Neuronal stem cell (in vitro differentiated cells): ENCODE measurements at regions not wholly inside any gene's neighbourhood (a gene's known extent, or its start where the extent isn't known, plus 50 kb on each side); places are given as distances from the start of the nearest gene placed in this dataset.

Experiments
- DNase-seq: peaks from one replicate; pipeline ENCODE4 v3.0.0-alpha.2; 2013; ENCODE audit warnings: low spot score
- H2AFZ ChIP-seq: one replicate; pipeline ENCODE4 v1.6.1; 2013; ENCODE audit warnings: mild to moderate bottlenecking, low read length, inconsistent platforms
- H2AK5ac ChIP-seq: 2 replicates; pipeline ENCODE4 v1.6.1; 2013; ENCODE audit warnings: low read depth, mild to moderate bottlenecking, inconsistent platforms, low read length, moderate library complexity, mixed read lengths
- H2BK120ac ChIP-seq: 2 replicates; pipeline ENCODE4 v1.6.1; 2013; ENCODE audit warnings: low read depth, mild to moderate bottlenecking, inconsistent platforms, low read length, moderate library complexity, mixed read lengths
- H2BK12ac ChIP-seq: one replicate; pipeline ENCODE4 v1.6.1; 2013; ENCODE audit warnings: low read length, inconsistent platforms
- H2BK15ac ChIP-seq: 2 replicates; pipeline ENCODE4 v1.6.1; 2013; ENCODE audit warnings: mild to moderate bottlenecking, low read length, inconsistent platforms, mixed read lengths
- H2BK5ac ChIP-seq: one replicate; pipeline ENCODE4 v1.6.1; 2013; ENCODE audit warnings: inconsistent platforms, mild to moderate bottlenecking, low read length, moderate library complexity
- H3K14ac ChIP-seq: one replicate; pipeline ENCODE4 v1.6.1; 2013; ENCODE audit warnings: low read length, inconsistent platforms
- H3K18ac ChIP-seq: 2 replicates; pipeline ENCODE4 v1.6.1; 2013; ENCODE audit warnings: low read length, inconsistent platforms
- H3K23ac ChIP-seq: 2 replicates; pipeline ENCODE4 v1.6.1; 2013; ENCODE audit warnings: low read depth, mild to moderate bottlenecking, mixed read lengths, low read length, inconsistent platforms; ENCODE audit not compliant: poor library complexity
- H3K27ac ChIP-seq: replicated peaks from 3 replicates; pipeline ENCODE4 v1.5.1; 2013; ENCODE audit warnings: low read length, inconsistent platforms
- H3K27me3 ChIP-seq, 3 experiments: 2 replicates each; pipeline ENCODE4 v1.6.1; 2013; ENCODE audit warnings: low read length in 3 of 3, mild to moderate bottlenecking in 2 of 3, inconsistent platforms in 1 of 3, low read depth in 1 of 3, mixed read lengths in 1 of 3, moderate library complexity in 1 of 3; ENCODE audit not compliant: control insufficient read depth in 3 of 3, insufficient read depth in 3 of 3
- H3K36me3 ChIP-seq, 2 donors: replicated peaks in 1 of 2; 2 replicates each; pipeline ENCODE4 v1.6.1; 2013; ENCODE audit warnings: low read length in 2 of 2; ENCODE audit not compliant: control insufficient read depth in 2 of 2, insufficient read depth in 2 of 2
- H3K4ac ChIP-seq: 2 replicates; pipeline ENCODE4 v1.6.1; 2013; ENCODE audit warnings: inconsistent platforms, mild to moderate bottlenecking, low read length, moderate library complexity
- H3K4me1 ChIP-seq, 2 donors: 1 replicate in 1 of 2; 2 replicates in 1 of 2; pipeline ENCODE4 v1.6.1; 2013; ENCODE audit warnings: low read length in 2 of 2, low read depth in 1 of 2; ENCODE audit not compliant: control insufficient read depth in 2 of 2, insufficient read depth in 1 of 2
- H3K4me2 ChIP-seq: one replicate; pipeline ENCODE4 v1.6.1; 2013; ENCODE audit warnings: mild to moderate bottlenecking, low read length, inconsistent platforms; ENCODE audit not compliant: insufficient read depth, poor library complexity, severe bottlenecking
- H3K4me3 ChIP-seq, 2 donors: 2 replicates each; pipeline ENCODE4 v1.5.1; 2013; ENCODE audit warnings: low read length in 2 of 2, mild to moderate bottlenecking in 2 of 2, inconsistent platforms in 1 of 2, moderate library complexity in 1 of 2
- H3K79me1 ChIP-seq: one replicate; pipeline ENCODE4 v1.6.1; 2013; ENCODE audit warnings: low read depth, mild to moderate bottlenecking, inconsistent platforms, low read length, moderate library complexity
- H3K9ac ChIP-seq: one replicate; pipeline ENCODE4 v1.6.1; 2013; ENCODE audit warnings: mild to moderate bottlenecking, low read depth, low read length, inconsistent platforms; ENCODE audit not compliant: poor library complexity
- H3K9me3 ChIP-seq, 2 donors: replicated peaks in 1 of 2; 2 replicates each; pipeline versions ENCODE3 to v1.6.1; 2013; ENCODE audit warnings: low read length in 2 of 2, mild to moderate bottlenecking in 2 of 2, inconsistent platforms in 1 of 2, low read depth in 1 of 2, mixed read lengths in 1 of 2, moderate library complexity in 1 of 2; ENCODE audit not compliant: control insufficient read depth in 2 of 2, insufficient read depth in 1 of 2
- H4K8ac ChIP-seq: one replicate; pipeline ENCODE4 v1.6.1; 2013; ENCODE audit warnings: low read depth, mild to moderate bottlenecking, inconsistent platforms, low read length, moderate library complexity
- H4K91ac ChIP-seq: one replicate; pipeline ENCODE4 v1.6.1; 2013; ENCODE audit warnings: low read length, low read depth, mild to moderate bottlenecking, inconsistent platforms; ENCODE audit not compliant: poor library complexity
- WGBS, 2 donors: extraction: QIAGEN DNeasy Blood & Tissue Kit; methylation state at CpG; one replicate each; pipeline ENCODE4 v1.1.7; 2013; ENCODE audit warnings: missing lambda C conversion rate in 2 of 2, mixed read lengths in 1 of 2; ENCODE audit not compliant: insufficient read length in 2 of 2, insufficient replicate concordance in 1 of 2; ENCODE audit errors: extremely low coverage in 2 of 2; 5-methylcytosine and 5-hydroxymethylcytosine counted together

DNA sequence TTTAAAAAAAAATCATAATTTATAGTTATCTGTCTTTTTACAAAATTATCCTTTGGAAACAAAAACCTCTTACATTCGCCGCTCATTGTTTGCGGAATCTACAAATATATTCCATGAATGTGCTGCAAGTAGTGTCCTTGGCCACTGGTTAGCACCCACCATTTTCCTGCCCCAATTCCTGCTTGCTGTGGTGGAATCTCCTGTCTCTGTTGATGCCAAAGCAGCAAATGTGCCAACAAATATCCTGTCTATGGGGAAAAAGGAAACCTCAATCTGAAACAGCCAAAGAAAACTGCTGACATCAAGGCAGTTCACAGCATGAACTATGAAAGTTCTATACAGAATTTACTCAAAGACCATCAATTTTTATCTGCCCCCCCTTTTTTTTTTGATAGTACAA, 603.6 kb downstream of the COL12A1 start:
- Histone ChIP-seq H3K9me3 (no peaks in the 10 kb centered on the region), H3K4me1 (no peaks in the 10 kb centered on the region), H3K27ac (no peak overlapping the region), H3K14ac (no peak overlapping the region), H2BK120ac (no peak overlapping the region), H3K9ac (no peak overlapping the region), H3K23ac (no peak overlapping the region), H3K79me1 (no peaks in the 10 kb centered on the region), H3K4ac (no peak overlapping the region), H3K36me3 (no peaks in the 10 kb centered on the region), H3K4me3 (no peak overlapping the region), H2BK5ac (no peak overlapping the region), H3K4me2 (no peak overlapping the region), H2BK12ac (no peak overlapping the region), H3K27me3 (no peaks in the 10 kb centered on the region), H4K91ac (no peak overlapping the region), H2BK15ac (no peak overlapping the region), H2AFZ (no peak overlapping the region), H3K18ac (no peak overlapping the region), H4K8ac (no peak overlapping the region), H2AK5ac (no peak overlapping the region)
- WGBS, 2 donors = no CpG with 5 or more reads among the region's 3 CpGs
- no peak for DNase-seq

DNA sequence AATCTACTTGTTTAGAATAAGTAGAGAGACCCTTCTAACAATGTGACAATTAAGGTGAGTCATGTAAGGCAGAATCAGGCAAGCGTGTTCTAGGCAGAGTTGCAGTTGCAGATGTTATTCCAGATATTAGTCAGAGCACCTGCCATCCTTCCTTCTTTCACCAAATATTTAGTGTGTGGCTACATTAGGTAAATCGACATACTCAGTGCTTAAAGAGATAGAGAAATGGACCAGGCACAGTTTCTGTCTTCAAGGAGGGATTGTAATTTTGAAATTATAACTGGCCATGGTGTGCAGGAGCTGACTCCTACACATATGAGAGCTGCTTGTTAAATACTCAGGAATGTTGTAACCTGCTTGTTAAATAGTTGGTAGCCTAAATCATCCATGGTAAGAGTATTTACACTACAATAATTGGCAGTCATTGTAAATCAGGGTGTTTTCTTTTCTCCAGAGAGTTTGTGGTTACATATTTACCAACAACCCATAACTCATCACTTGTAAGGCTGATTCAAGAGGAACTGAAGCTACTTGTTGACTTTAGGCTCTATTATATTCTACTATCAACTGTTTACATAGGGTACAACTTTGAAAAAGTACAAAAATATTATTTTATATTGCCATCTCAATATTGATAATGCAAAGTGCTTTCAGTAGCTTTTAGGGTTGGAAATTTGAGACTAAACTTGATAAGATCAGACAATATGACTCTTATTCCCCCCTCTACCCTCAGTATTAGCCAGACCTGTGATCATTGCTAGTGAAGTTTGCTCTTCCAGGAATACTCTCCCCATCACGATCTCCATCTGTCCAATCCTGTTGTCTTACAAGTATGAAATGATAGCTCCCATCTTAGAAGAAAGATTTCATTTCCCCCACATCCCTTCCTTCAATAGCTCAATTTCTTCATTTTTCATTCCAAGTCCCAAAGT, 607.1 kb downstream of the COL12A1 start:
- Histone ChIP-seq H3K18ac (no peak overlapping the region), H3K27ac (no peak overlapping the region), H3K36me3 (no peaks in the 10 kb centered on the region), H2AFZ (no peak overlapping the region), H3K4me1 (no peaks in the 10 kb centered on the region), H3K14ac (no peak overlapping the region), H3K9ac (no peak overlapping the region), H2BK5ac (no peak overlapping the region), H3K4ac (no peak overlapping the region), H4K91ac (no peak overlapping the region), H3K23ac (no peak overlapping the region), H3K79me1 (no peaks in the 10 kb centered on the region), H3K27me3 (no peaks in the 10 kb centered on the region), H2BK120ac (no peak overlapping the region), H3K4me3 (no peak overlapping the region), H2BK12ac (no peak overlapping the region), H2BK15ac (no peak overlapping the region), H2AK5ac (no peak overlapping the region), H4K8ac (no peak overlapping the region), H3K4me2 (no peak overlapping the region), H3K9me3 (no peaks in the 10 kb centered on the region)
- WGBS, 2 donors = no CpG with 5 or more reads among the region's 3 CpGs
- no peak for DNase-seq

DNA sequence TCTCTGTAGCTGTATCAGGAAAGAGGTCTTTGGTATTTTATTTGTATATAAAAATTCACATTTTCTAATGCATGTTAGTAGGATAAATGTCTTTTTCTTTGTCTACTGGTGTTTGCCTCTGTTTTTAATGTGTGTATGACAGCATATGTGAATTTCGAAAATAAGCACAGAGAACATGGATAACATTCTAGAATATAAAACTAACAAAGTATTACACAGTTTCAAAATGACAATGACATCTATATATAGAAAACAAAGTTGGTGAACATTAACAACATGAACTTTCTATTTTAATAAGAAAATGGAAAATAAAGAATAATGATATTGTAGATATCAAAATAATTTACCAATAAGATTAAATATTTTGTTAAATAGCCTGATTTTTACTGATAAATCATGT, 608.0 kb downstream of the COL12A1 start:
- H2BK5ac ChIP-seq = no peak overlapping the region
- no peak overlapping the region for H3K18ac ChIP-seq
- no peak overlapping the region for H3K4me2 ChIP-seq
- no peak overlapping the region for H3K4ac ChIP-seq
- H3K4me3 ChIP-seq = no peak overlapping the region
- H2AFZ ChIP-seq = no peak overlapping the region
- no peaks in the 10 kb centered on the region for H3K9me3 ChIP-seq
- no peak overlapping the region for H3K14ac ChIP-seq
- H2BK15ac ChIP-seq = no peak overlapping the region
- no peak overlapping the region for H2BK120ac ChIP-seq
- H4K91ac ChIP-seq = no peak overlapping the region
- H3K9ac ChIP-seq = no peak overlapping the region
- H4K8ac ChIP-seq = no peak overlapping the region
- H2AK5ac ChIP-seq = no peak overlapping the region
- H3K27me3 ChIP-seq = no peaks in the 10 kb centered on the region
- no peak overlapping the region for H2BK12ac ChIP-seq
- no peak overlapping the region for H3K23ac ChIP-seq
- WGBS, 2 donors = no CpG with 5 or more reads among the region's 1 CpG
- no peak overlapping the region for H3K27ac ChIP-seq
- DNase-seq = no peak
- H3K79me1 ChIP-seq = no peaks in the 10 kb centered on the region
- no peaks in the 10 kb centered on the region for H3K36me3 ChIP-seq
- no peaks in the 10 kb centered on the region for H3K4me1 ChIP-seq

- H2BK120ac ChIP-seq = no peak overlapping the region
- H3K27ac ChIP-seq = no peak overlapping the region
- DNase-seq = no peak
- H2BK15ac ChIP-seq = no peak overlapping the region
- no peak overlapping the region for H2BK12ac ChIP-seq
- H2BK5ac ChIP-seq = no peak overlapping the region
- no peaks in the 10 kb centered on the region for H3K36me3 ChIP-seq
- H3K23ac ChIP-seq = no peak overlapping the region
- H2AFZ ChIP-seq = no peak overlapping the region
- H4K8ac ChIP-seq = no peak overlapping the region
- no peak overlapping the region for H4K91ac ChIP-seq
- H3K4me2 ChIP-seq = no peak overlapping the region
- no peak overlapping the region for H3K18ac ChIP-seq
- H3K14ac ChIP-seq = no peak overlapping the region
- no peaks in the 10 kb centered on the region for H3K79me1 ChIP-seq
- H3K9ac ChIP-seq = no peak overlapping the region
- no peak overlapping the region for H3K4me3 ChIP-seq
- H3K4me1 ChIP-seq = no peaks in the 10 kb centered on the region
- no peak overlapping the region for H3K4ac ChIP-seq
- no peaks in the 10 kb centered on the region for H3K9me3 ChIP-seq
- no peak overlapping the region for H2AK5ac ChIP-seq
- WGBS, 2 donors = no CpG with 5 or more reads among the region's 2 CpGs
- H3K27me3 ChIP-seq = no peaks in the 10 kb centered on the region
Measured at GRCh38 chr6:74597266-74597665, 608.6 kb downstream of the COL12A1 start.
